HG03558 (cell line): ENCODE measurements at regions not wholly inside any gene's neighbourhood (a gene's known extent, or its start where the extent isn't known, plus 50 kb on each side); places are given as distances from the start of the nearest gene placed in this dataset.

ENCODE experiments used
- ATAC-seq: cut with Tn5 transposase; IDR thresholded peaks from one replicate; pipeline ENCODE4 v1.9.1; 2021; ENCODE audit warnings: moderate number of reproducible peaks; ENCODE audit not compliant: unreplicated experiment; ENCODE audit errors: extremely low read depth

DNA sequence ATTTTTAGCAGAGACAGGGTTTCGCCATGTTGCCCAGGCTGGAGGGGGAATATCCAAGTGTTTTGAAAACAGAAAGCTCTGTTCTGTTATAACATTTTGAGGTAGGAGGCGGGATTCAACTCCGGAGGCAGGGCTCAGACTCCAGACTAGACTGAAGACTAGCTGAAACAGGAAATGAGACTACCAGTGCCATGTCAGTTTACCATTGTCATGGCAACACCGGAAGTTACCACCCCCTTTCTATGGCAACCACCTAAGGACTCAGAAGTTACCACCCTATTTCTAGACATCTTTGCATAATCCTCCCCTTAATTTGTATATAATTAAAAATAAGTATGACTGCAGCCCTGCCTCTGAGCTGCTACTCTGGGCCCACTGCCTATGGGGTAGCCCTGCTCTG lies 1069.1 kb upstream of the AUTS2 start:
- ATAC-seq, result no peak

GRCh38 chr7:68535266-68535665 lies 1063.0 kb upstream of the AUTS2 start:
- ATAC-seq, result no peak

- no peak for ATAC-seq
Measured at GRCh38 chr7:68537051-68537773, 1061.1 kb upstream of the AUTS2 start.

DNA sequence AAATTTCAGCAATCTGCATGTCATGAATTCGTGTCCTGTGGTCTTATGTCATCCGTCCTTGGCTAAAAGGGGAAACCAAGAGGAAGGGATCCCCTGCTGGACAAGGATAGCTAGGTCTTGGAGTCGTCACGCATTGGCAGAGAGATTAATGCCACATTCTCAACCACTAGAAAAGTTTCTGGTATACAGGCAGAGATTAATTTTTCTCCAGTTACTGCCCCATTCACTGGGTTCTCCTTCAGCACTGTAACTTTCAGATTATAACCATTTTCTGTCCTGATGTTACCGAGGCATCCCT lies 1060.6 kb upstream of the AUTS2 start:
- no peak for ATAC-seq

GRCh38 chr7:68542831-68543230 lies 1055.4 kb upstream of the AUTS2 start:
- no peak for ATAC-seq

- ATAC-seq, result no peak
Measured at GRCh38 chr7:68544851-68545250, 1053.4 kb upstream of the AUTS2 start.

- ATAC-seq, result no peak
Measured at GRCh38 chr7:68547181-68547580, 1051.1 kb upstream of the AUTS2 start.

- ATAC-seq, result no peak
Measured at GRCh38 chr7:68547799-68548198, 1050.5 kb upstream of the AUTS2 start.

DNA sequence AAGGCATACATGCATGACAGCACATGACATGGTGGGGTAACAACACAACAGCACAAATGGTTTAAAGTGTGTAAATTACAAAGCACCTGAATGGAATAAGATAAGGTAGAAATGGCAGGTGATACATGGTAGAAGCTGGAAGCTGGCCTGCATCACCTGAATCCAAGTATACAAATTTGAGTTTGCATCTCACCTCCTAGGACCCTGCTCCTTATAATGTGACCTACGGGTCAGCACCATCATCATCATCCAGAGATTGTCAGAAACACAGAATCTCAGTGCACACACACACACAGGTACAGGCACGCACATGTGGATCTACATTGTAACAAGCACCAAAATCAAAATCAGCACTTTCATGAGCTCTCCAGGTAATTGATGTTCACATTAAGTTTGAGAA lies 1048.2 kb upstream of the AUTS2 start:
- no peak for ATAC-seq

GRCh38 chr7:68550635-68551034 lies 1047.6 kb upstream of the AUTS2 start:
- ATAC-seq, result no peak

DNA sequence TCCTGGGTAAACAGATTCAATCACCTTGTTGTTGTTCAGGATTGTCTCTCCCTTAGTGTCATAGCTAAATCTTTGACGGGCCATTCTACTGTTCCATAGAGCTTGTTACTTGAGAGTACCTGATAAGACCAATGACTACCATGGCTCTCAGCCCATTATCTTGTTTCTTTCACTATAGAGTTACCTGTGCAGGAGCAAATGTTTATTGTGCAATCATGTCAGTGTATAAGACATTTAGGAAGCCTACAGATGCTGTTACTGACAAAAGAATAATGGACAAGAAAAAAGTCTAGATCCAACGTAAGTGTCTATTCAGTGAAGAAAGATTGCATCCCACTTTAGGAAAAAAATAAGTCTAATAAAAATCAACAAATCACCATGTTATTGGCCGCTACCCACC lies 1041.7 kb upstream of the AUTS2 start:
- ATAC-seq, result no peak

DNA sequence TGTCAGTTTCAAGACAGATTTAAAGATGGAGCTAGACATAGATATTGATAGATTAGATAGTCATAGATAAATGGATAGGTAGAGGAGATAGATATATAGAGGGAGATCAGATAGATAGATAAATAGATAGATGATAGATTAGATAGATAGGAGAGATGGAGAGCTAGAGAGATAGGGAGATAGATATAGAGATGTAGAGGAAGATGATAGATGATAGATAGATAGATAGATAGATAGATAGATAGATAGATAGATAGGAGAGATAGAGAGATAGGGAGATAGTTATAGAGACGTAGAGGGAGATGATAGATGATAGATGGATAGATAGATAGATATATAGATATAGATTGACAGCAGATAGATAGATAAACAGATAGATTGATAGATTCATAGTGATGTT lies 1038.8 kb upstream of the AUTS2 start:
- no peak for ATAC-seq

DNA sequence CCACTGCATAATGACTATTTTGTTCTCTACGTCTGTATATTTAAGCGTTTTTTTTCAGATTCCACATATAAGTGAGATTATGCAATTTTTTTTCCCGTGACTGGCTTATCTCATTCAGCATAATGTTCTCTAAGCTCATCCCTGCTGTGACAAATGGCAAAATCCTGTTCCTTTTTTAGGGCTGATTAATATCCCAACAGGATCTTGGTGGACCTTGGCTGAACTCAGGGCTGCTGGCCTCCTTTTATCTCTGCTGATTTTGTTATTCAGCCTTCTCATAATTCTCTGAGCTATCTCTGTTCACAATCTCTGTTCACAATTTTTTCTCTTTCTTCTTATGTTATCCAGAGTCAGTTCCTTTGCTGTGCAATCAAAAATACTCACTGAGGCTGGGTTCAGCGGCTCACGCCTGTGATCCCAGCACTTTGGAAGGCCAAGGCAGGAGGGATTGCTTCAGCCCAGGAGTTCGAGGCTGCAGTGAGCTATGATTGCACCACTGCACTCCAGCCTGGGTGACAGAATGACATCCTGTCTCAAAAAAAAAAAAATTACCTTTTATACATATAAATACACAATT lies 1035.9 kb upstream of the AUTS2 start:
- no peak for ATAC-seq

- ATAC-seq, result no peak
Measured at GRCh38 chr7:68564306-68565135, 1033.8 kb upstream of the AUTS2 start.

GRCh38 chr7:68571286-68571685 lies 1027.0 kb upstream of the AUTS2 start:
- ATAC-seq, result no peak

DNA sequence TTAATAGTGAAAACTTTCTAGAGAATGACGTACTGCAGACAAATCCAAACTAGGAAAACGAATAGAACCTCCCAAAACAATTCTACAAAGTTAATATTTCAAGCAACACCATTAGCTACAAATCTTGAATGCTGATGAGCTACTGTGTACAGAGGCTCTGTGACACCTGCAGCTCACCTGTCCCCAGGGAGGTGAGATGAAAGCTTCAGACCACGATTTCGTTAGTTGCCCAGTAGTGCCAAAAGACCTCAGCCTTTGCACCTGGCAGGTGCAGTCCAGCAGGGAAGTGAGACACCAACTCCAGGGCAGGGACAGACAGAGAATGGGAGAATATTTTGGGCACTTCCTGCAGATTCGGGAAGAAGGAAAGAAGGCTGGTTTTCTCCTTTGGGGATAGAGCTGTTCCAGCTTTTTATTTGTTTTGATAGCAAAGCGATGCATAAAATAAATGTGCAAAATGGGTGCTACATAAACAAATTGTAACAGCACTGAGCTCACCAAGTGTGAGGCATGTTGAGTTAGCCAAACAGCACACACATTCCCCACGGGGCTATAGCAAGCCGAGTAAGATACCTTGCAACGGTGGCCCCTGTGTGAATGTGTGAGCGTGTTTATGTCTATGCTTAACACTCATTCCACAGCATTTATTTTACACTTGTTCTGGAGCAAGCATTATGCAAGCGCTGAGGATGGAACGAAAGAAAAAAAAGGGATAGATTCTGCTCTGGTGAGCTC lies 1024.8 kb upstream of the AUTS2 start:
- ATAC-seq, result no peak

- no peak for ATAC-seq
Measured at GRCh38 chr7:68576366-68576765, 1021.9 kb upstream of the AUTS2 start.

DNA sequence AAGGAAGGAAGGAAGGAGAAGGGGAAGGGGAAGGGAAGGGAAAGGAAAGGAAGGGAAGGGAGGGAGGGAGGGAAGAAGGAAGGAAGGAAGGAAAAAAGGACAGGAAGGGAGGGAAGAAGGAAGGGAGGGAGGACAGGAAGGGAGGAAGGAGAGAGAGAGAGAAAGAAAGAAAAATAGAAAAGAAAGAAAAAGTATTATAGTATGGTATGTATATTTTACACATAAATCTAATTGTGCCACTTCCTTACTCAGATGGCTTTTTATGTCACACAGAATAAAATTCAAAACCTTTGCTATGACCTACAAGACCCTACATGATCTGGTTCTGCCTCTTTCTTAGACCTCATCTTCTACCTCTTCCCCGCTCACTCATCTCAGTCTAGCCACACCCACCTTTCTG lies 1016.9 kb upstream of the AUTS2 start:
- no peak for ATAC-seq

- ATAC-seq, result no peak
Measured at GRCh38 chr7:68587599-68587998, 1010.7 kb upstream of the AUTS2 start.

DNA sequence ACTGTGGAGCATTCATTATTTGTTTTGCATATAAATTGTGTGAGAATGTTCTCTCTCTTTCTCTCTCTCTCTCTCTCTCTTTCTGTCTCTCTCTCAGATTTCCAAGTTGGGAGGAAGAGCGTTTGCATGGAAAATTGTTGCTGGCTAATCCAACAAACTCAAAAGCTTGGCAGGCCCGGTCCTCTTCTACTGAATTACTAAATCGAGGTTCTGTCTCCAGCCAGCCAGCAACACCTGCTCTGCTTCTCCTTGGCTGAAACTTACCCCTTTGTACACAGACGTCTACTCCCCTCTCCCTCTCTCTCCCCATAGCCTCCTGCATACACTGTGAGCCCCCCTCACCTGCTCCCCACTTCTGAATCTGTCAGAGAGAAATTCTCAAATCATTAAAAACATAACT lies 996.4 kb upstream of the AUTS2 start:
- ATAC-seq, result no peak

- ATAC-seq, result no peak
Measured at GRCh38 chr7:68604541-68604940, 993.7 kb upstream of the AUTS2 start.
